ENCODE measurements at regions not wholly inside any gene's neighbourhood (a gene's known extent, or its start where the extent isn't known, plus 50 kb on each side); places are given as distances from the start of the nearest gene placed in this dataset.
"Not testable (repeated sequence)": the region's sequence is repeated elsewhere in the genome, so short reads cannot be mapped to it uniquely, and the experiment has no call there.

DNA sequence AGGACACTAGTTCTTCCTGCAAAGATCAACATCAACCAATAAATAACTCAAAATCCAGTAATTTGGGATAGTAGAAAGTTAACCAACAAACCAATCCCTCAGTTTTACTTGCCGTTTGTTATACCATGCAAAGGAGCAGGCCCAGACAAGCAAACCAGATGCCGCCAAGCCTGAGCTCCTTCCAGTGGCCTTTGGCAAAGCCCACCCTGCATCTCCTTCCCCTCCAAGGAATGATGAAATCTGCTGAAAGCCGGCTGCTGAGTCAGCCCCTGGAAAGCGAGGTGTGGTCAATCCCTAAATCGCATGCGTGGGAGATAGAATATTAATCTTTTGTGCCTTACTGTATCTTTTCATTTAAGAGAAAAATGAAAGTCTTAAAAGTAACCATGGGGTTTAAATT lies 135.7 kb upstream of the VOPP1 start:
- TF ChIP-seq, protein P1, sequence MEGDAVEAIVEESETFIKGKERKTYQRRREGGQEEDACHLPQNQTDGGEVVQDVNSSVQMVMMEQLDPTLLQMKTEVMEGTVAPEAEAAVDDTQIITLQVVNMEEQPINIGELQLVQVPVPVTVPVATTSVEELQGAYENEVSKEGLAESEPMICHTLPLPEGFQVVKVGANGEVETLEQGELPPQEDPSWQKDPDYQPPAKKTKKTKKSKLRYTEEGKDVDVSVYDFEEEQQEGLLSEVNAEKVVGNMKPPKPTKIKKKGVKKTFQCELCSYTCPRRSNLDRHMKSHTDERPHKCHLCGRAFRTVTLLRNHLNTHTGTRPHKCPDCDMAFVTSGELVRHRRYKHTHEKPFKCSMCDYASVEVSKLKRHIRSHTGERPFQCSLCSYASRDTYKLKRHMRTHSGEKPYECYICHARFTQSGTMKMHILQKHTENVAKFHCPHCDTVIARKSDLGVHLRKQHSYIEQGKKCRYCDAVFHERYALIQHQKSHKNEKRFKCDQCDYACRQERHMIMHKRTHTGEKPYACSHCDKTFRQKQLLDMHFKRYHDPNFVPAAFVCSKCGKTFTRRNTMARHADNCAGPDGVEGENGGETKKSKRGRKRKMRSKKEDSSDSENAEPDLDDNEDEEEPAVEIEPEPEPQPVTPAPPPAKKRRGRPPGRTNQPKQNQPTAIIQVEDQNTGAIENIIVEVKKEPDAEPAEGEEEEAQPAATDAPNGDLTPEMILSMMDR (IDR thresholded peaks at IDR 0.05 in 8 of 11, conservative IDR thresholded peaks at IDR 0.05 in 3 of 11): not testable (repeated sequence)
- TF ChIP-seq POLR2A, POLR2AphosphoS5 (IDR thresholded peaks at IDR 0.05): not testable (repeated sequence)
